HCT116 (cell line): ENCODE measurements at regions not wholly inside any gene's neighbourhood (a gene's known extent, or its start where the extent isn't known, plus 50 kb on each side); places are given as distances from the start of the nearest gene placed in this dataset.
"Not testable (repeated sequence)": the region's sequence is repeated elsewhere in the genome, so short reads cannot be mapped to it uniquely, and the experiment has no call there.

ENCODE experiments used
- ATAC-seq: fragments of 200-7000 bp; cut with Tn5 transposase; 2 replicates; pipeline ENCODE4 v1.9.1; 2020; ENCODE audit warnings: mild to moderate bottlenecking, moderate library complexity
- BruUV-seq: library from RNA; stranded (reverse); fragments of 400-500 nt; replicated peaks from 2 replicates; lab custom pipeline; 2021; lab: Mats Ljungman, UMichigan
- CTCF ChIA-PET: fragments of 300-600 bp; sonication (Branson Sonifier 250); formaldehyde crosslinking; loops from one replicate; lab custom pipeline; 2021; ENCODE audit warnings: antibody characterized with exemption; lab: Charles Lee
- POLR2A ChIA-PET: fragments of 300-600, 350-600 bp; sonication (Branson Sonifier 250); formaldehyde crosslinking; loops from one replicate; lab custom pipeline; 2021; ENCODE audit warnings: antibody characterized with exemption; lab: Charles Lee
- RAD21 ChIA-PET, 2 experiments: fragments of 300-600 bp; sonication (Branson Sonifier 250); formaldehyde crosslinking; loops; one replicate each; lab custom pipeline; 2023; ENCODE audit warnings: low total read pairs in 2 of 2; ENCODE audit not compliant: uncharacterized antibody in 2 of 2, unreplicated experiment in 2 of 2, low non-redundant PET in 1 of 2; lab: Charles Lee
- DNase-seq: peaks from one replicate; pipeline ENCODE4 v3.0.0-alpha.2; 2010; ENCODE audit warnings: low read depth, low spot score
- H2AFZ ChIP-seq: fragments of 200-600 bp; shearing (Covaris generic), sonication (generic); 2 replicates; pipeline ENCODE4 v1.6.1; 2017; ENCODE audit warnings: low read depth, mixed run types, mixed read lengths, antibody characterized with exemption, low read length; ENCODE audit not compliant: poor library complexity, severe bottlenecking
- H3K27ac ChIP-seq: 2 replicates; pipeline ENCODE4 v1.5.1; 2012; ENCODE audit warnings: low read depth, low read length
- H3K27me3 ChIP-seq: fragments of 200-600 bp; sonication (generic); 2 replicates; pipeline ENCODE4 v1.6.1; 2016; ENCODE audit warnings: mixed run types, low read length, mixed read lengths; ENCODE audit not compliant: insufficient read depth
- H3K36me3 ChIP-seq, 2 experiments: fragments of 200-500 bp in 1 of 2; fragments of 200-600 bp in 1 of 2; sonication (Bioruptor generic) in 1 of 2; sonication (generic) in 1 of 2; 2 replicates each; pipeline versions ENCODE4 v1.5.1 to v1.6.1; 2014 to 2016; ENCODE audit warnings: low read length in 2 of 2, inconsistent platforms in 1 of 2, mixed read lengths in 1 of 2, mixed run types in 1 of 2; ENCODE audit not compliant: insufficient read depth in 2 of 2, control insufficient read depth in 1 of 2
- H3K4me1 ChIP-seq, 2 experiments: fragments of 200-600 bp in 1 of 2; sonication (generic) in 1 of 2; 2 replicates each; pipeline versions ENCODE4 v1.5.1 to v1.6.1; 2012 to 2017; ENCODE audit warnings: low read length in 2 of 2, inconsistent platforms in 1 of 2, mild to moderate bottlenecking in 1 of 2, mixed read lengths in 1 of 2, mixed run types in 1 of 2, moderate library complexity in 1 of 2; ENCODE audit not compliant: insufficient read depth in 2 of 2, control insufficient read depth in 1 of 2
- H3K4me2 ChIP-seq: fragments of 200-600 bp; sonication (generic); 2 replicates; pipeline ENCODE4 v1.6.1; 2017; ENCODE audit warnings: mixed run types, low read length, mixed read lengths
- H3K4me3 ChIP-seq, 2 experiments: fragments of 200-600 bp in 1 of 2; sonication (generic) in 1 of 2; replicated peaks in 1 of 2; 2 replicates each; pipeline ENCODE4 v1.5.1; 2011 to 2016; ENCODE audit warnings: low read length in 2 of 2, control low read depth in 1 of 2, low read depth in 1 of 2, mild to moderate bottlenecking in 1 of 2, mixed read lengths in 1 of 2, mixed run types in 1 of 2
- H3K79me2 ChIP-seq: fragments of 200-600 bp; sonication (generic); 2 replicates; pipeline ENCODE4 v1.6.1; 2017; ENCODE audit warnings: mild to moderate bottlenecking, mixed run types, low read length, moderate library complexity, mixed read lengths; ENCODE audit not compliant: insufficient read depth
- H3K9ac ChIP-seq: fragments of 200-600 bp; sonication (generic); 2 replicates; pipeline ENCODE4 v1.6.1; 2016; ENCODE audit warnings: low read length, mixed read lengths
- H3K9me2 ChIP-seq: fragments of 200-600 bp; sonication (generic), shearing (Covaris generic); 2 replicates; pipeline ENCODE4 v1.6.1; 2017; ENCODE audit warnings: mixed run types, mild to moderate bottlenecking, moderate library complexity; ENCODE audit not compliant: insufficient read depth
- H3K9me3 ChIP-seq, 2 experiments: fragments of 200-500 bp in 1 of 2; fragments of 200-600 bp in 1 of 2; sonication (Bioruptor generic) in 1 of 2; sonication (generic) in 1 of 2; 2 replicates each; pipeline ENCODE4 v1.6.1; 2014 to 2017; ENCODE audit warnings: low read length in 2 of 2, mixed read lengths in 2 of 2, inconsistent platforms in 1 of 2, low read depth in 1 of 2, mild to moderate bottlenecking in 1 of 2, mixed run types in 1 of 2, moderate library complexity in 1 of 2; ENCODE audit not compliant: control insufficient read depth in 1 of 2, insufficient read depth in 1 of 2
- H4K20me1 ChIP-seq: fragments of 200-600 bp; sonication (generic), shearing (Covaris generic); 2 replicates; pipeline ENCODE4 v1.6.1; 2017; ENCODE audit warnings: mixed run types, mild to moderate bottlenecking, moderate library complexity; ENCODE audit not compliant: insufficient read depth
- ATF3 ChIP-seq: IDR thresholded peaks from 2 replicates; pipeline ENCODE4 v1.6.1; 2012
- CBX3 ChIP-seq: IDR thresholded peaks from 2 replicates; pipeline ENCODE4 v1.6.1; 2012; ENCODE audit warnings: low read depth
- CEBPB ChIP-seq: IDR thresholded peaks from 2 replicates; pipeline ENCODE4 v1.6.1; 2012; ENCODE audit warnings: low read depth
- CTCF ChIP-seq, 3 experiments: fragments of 200-600 bp in 1 of 3; sonication (generic) in 1 of 3; IDR thresholded peaks in 2 of 3; conservative IDR thresholded peaks in 1 of 3; 2 replicates each; pipeline ENCODE4 v1.5.1; 2012 to 2017; ENCODE audit warnings: low read depth in 2 of 3, low read length in 2 of 3, antibody characterized with exemption in 1 of 3, borderline replicate concordance in 1 of 3, control low read depth in 1 of 3, mild to moderate bottlenecking in 1 of 3, mixed read lengths in 1 of 3, mixed run types in 1 of 3, moderate library complexity in 1 of 3; ENCODE audit not compliant: insufficient read depth in 1 of 3
- EGR1 ChIP-seq: IDR thresholded peaks from 2 replicates; pipeline ENCODE4 v1.6.1; 2012; ENCODE audit warnings: low read depth
- ELF1 ChIP-seq: IDR thresholded peaks from 2 replicates; pipeline ENCODE4 v1.6.1; 2012; ENCODE audit warnings: low read depth, borderline replicate concordance
- EZH2 ChIP-seq: fragments of 200-600 bp; sonication (generic); IDR thresholded peaks from 2 replicates; pipeline ENCODE4 v1.6.1; 2017; ENCODE audit warnings: antibody characterized with exemption, mixed run types
- EZH2phosphoT487 ChIP-seq: fragments of 200-600 bp; IDR thresholded peaks from 2 replicates; pipeline ENCODE4 v1.6.1; 2018; ENCODE audit warnings: antibody characterized with exemption, borderline replicate concordance
- FOSL1 ChIP-seq: IDR thresholded peaks from 2 replicates; pipeline ENCODE4 v1.6.1; 2012; ENCODE audit warnings: low read depth
- MAX ChIP-seq: IDR thresholded peaks from 2 replicates; pipeline ENCODE4 v1.6.1; 2012
- POLR2A ChIP-seq: IDR thresholded peaks from 2 replicates; pipeline ENCODE4 v1.7.0; 2011; ENCODE audit warnings: borderline replicate concordance; ENCODE audit not compliant: insufficient read depth, insufficient read length; ENCODE audit errors: extremely low read depth
- RAD21 ChIP-seq: IDR thresholded peaks from 2 replicates; pipeline ENCODE4 v1.6.1; 2012; ENCODE audit warnings: low read depth, mild to moderate bottlenecking
- SIN3A ChIP-seq: IDR thresholded peaks from 2 replicates; pipeline ENCODE4 v1.6.1; 2012; ENCODE audit warnings: low read depth
- SP1 ChIP-seq: IDR thresholded peaks from 2 replicates; pipeline ENCODE4 v1.6.1; 2012; ENCODE audit warnings: low read depth
- SRF ChIP-seq: IDR thresholded peaks from 2 replicates; pipeline ENCODE4 v1.6.1; 2012; ENCODE audit warnings: low read depth
- ZBTB33 ChIP-seq: IDR thresholded peaks from 2 replicates; pipeline ENCODE4 v1.6.1; 2011; ENCODE audit warnings: mild to moderate bottlenecking, low read length, moderate library complexity; ENCODE audit not compliant: insufficient replicate concordance; ENCODE audit errors: extremely low read depth
- ZFX ChIP-seq: fragments of 450-650 bp; IDR thresholded peaks from 2 replicates; pipeline ENCODE4 v1.6.1; 2017
- intact Hi-C: fragments of 100-400 bp; cut with micrococcal nuclease; formaldehyde crosslinking; loops from 2 replicates; pipeline ENCODE4 v1.10.0; 2022

- H3K79me2 ChIP-seq, H3K9ac ChIP-seq, BruUV-seq, H3K4me3 ChIP-seq, H3K27me3 ChIP-seq, RAD21 ChIA-PET, H3K4me2 ChIP-seq, intact Hi-C loops, H3K27ac ChIP-seq, ATAC-seq, H3K9me3 ChIP-seq, H3K36me3 ChIP-seq, H2AFZ ChIP-seq, DNase-seq, H3K9me2 ChIP-seq, H4K20me1 ChIP-seq: not testable (repeated sequence)
- POLR2A ChIA-PET = interaction anchor here (0.6 kb wide), 1 partner anchor 15 kb away, joined by 3 read pairs; no protein-coding TSS in a partner anchor
- H3K4me1 ChIP-seq = peaks cover 28 to 30% of the 10 kb centered on the region in 2 experiments
- CTCF ChIA-PET = interaction anchor here (0.7 kb wide), 1 partner anchor 134 kb away, joined by 4 read pairs; no protein-coding TSS in a partner anchor
Observed at GRCh38 chr1:25171013-25171412, 61.3 kb downstream of the SYF2 start.

- ChIA-PET POLR2A (no interaction called here), RAD21 (no interaction called here), CTCF (interaction anchor here (0.7 kb wide), 1 partner anchor 133 kb away, joined by 4 read pairs; no protein-coding TSS in a partner anchor)
- Histone ChIP-seq H3K4me3 (no peak overlapping the region), H2AFZ (no peak overlapping the region), H3K36me3 (no peaks in the 10 kb centered on the region), H3K27me3 (no peaks in the 10 kb centered on the region), H3K4me2 (no peak overlapping the region), H3K9me2 (no peaks in the 10 kb centered on the region), H3K9me3 (no peaks in the 10 kb centered on the region), H3K27ac (no peak overlapping the region), H3K9ac (no peak overlapping the region), H4K20me1 (no peaks in the 10 kb centered on the region), H3K79me2 (no peaks in the 10 kb centered on the region), H3K4me1 (peaks cover 32 to 33% of the 10 kb centered on the region in 2 experiments)
- no peak for DNase-seq
- TF ChIP-seq EZH2 (no peak), CTCF (IDR thresholded peaks at IDR 0.05 in 2 of 3, conservative IDR thresholded peaks at IDR 0.05 in 1 of 3; ENCODE audit: borderline replicate concordance in 1 of 3, insufficient read depth in 1 of 3, low read depth in 2 of 3, low read length in 2 of 3) (no peak), ELF1 (no peak), EZH2phosphoT487 (no peak), SRF (no peak), CBX3 (no peak), MAX (no peak), ZBTB33 (no peak), ATF3 (no peak), EGR1 (no peak), SP1 (no peak), CEBPB (no peak), RAD21 (no peak), SIN3A (no peak), ZFX (no peak), FOSL1 (no peak), POLR2A (no peak)
- BruUV-seq = no TSS peak
- intact Hi-C loops = no loop called here
- no peak for ATAC-seq
Observed at GRCh38 chr1:25170439-25170838, 61.9 kb downstream of the SYF2 start.
